ENCODE measurements at regions not wholly inside any gene's neighbourhood (a gene's known extent, or its start where the extent isn't known, plus 50 kb on each side); places are given as distances from the start of the nearest gene placed in this dataset.

GRCh38 chr3:68479779-68480178 lies 452.6 kb downstream of the TAFA4 start:
- intact Hi-C loops (cut with DNase I) = no loop called here
- no peak for DNase-seq

- no peak for DNase-seq
- intact Hi-C loops (cut with DNase I) = no loop called here
These were observed 463.5 kb downstream of the TAFA4 start for GRCh38 chr3:68468695-68469375.

GRCh38 chr3:68467465-68467864 lies 464.9 kb downstream of the TAFA4 start:
- no peak for DNase-seq
- intact Hi-C loops (cut with DNase I) = no loop called here

GRCh38 chr3:68458581-68458980 lies 473.8 kb downstream of the TAFA4 start:
- DNase-seq = no peak
- intact Hi-C loops (cut with DNase I) = no loop called here

GRCh38 chr3:68448510-68449383 lies 483.6 kb downstream of the TAFA4 start:
- intact Hi-C loops (cut with DNase I) = no loop called here
- DNase-seq = no peak

- no peak for DNase-seq
- intact Hi-C loops (cut with DNase I) = no loop called here
These were observed 484.5 kb downstream of the TAFA4 start for GRCh38 chr3:68447885-68448284.

GRCh38 chr3:68441054-68441453 lies 491.3 kb downstream of the TAFA4 start:
- no peak for DNase-seq
- intact Hi-C loops (cut with DNase I) = no loop called here

GRCh38 chr3:68436619-68437401 lies 495.5 kb downstream of the TAFA4 start:
- no peak for DNase-seq
- intact Hi-C loops (cut with DNase I) = no loop called here

GRCh38 chr3:68428495-68428894 lies 503.9 kb downstream of the TAFA4 start:
- no peak for DNase-seq
- intact Hi-C loops (cut with DNase I) = no loop called here

- intact Hi-C loops (cut with DNase I) = no loop called here
- no peak for DNase-seq
These were observed 507.4 kb downstream of the TAFA4 start for GRCh38 chr3:68424796-68425460.

- intact Hi-C loops (cut with DNase I) = no loop called here
- DNase-seq = no peak
These were observed 523.7 kb downstream of the TAFA4 start for GRCh38 chr3:68408626-68409025.

GRCh38 chr3:68403741-68404140 lies 528.6 kb downstream of the TAFA4 start:
- no peak for DNase-seq
- intact Hi-C loops (cut with DNase I) = no loop called here

- intact Hi-C loops (cut with DNase I) = no loop called here
- no peak for DNase-seq
These were observed 530.0 kb downstream of the TAFA4 start for GRCh38 chr3:68402235-68402918.

GRCh38 chr3:68378631-68379030 lies 553.7 kb downstream of the TAFA4 start:
- intact Hi-C loops (cut with DNase I) = no loop called here
- no peak for DNase-seq

GRCh38 chr3:68373727-68374126 lies 558.6 kb downstream of the TAFA4 start:
- intact Hi-C loops (cut with DNase I) = no loop called here
- DNase-seq = peak in 5 of 42 donors; percentile 2 to 61 (median 12)

- no peak for DNase-seq
- intact Hi-C loops (cut with DNase I) = no loop called here
These were observed 568.6 kb downstream of the TAFA4 start for GRCh38 chr3:68363796-68364195.

- intact Hi-C loops (cut with DNase I) = no loop called here
- DNase-seq = no peak
These were observed 571.9 kb downstream of the TAFA4 start for GRCh38 chr3:68360492-68360891.

- no peak for DNase-seq
These were observed 586.6 kb downstream of the TAFA4 start for GRCh38 chr3:68345781-68346180.

GRCh38 chr3:68342426-68342825 lies 589.9 kb downstream of the TAFA4 start:
- DNase-seq = no peak
- intact Hi-C loops (cut with DNase I) = no loop called here

More at GRCh38 chr3:68345781-68346180, 586.6 kb downstream of the TAFA4 start:
- intact Hi-C loops (cut with DNase I) = no loop called here

Measured in head of caudate nucleus (tissue), 42 donors.